ACHN (cell line): ENCODE measurements at regions not wholly inside any gene's neighbourhood (a gene's known extent, or its start where the extent isn't known, plus 50 kb on each side); places are given as distances from the start of the nearest gene placed in this dataset.

ENCODE experiments used
- DNase-seq: peaks from one replicate; pipeline ENCODE4 v3.0.0-alpha.2; 2015
- in situ Hi-C: cut with HindIII; loops from 2 replicates; pipeline ENCODE4 v1.10.0; 2017; ENCODE audit warnings: low sequenced_read_pairs, low pct_ligation_motif_present, low pct_unique_long_range_greater_than_20kb

DNA sequence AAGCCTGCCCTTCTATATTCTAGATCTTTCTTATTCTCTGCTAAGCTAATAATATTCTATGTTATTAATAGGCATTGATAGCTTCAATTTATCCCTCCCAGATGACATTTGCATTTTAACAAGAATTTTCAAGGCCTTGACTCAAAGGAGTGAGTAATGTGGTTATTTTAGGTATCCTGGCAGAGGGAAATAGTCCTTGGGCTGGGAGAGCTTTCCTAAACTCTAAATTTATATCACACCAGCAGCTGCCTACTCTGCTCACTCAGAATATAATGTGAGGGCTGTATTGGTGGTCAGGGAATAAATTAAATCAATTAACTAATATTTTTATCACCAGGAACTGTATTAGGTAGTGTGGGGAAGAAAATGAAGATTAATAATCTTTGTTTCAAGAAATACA lies 74.8 kb upstream of the ADAM23 start:
- in situ Hi-C loops: no loop called here
- no peak for DNase-seq

DNA sequence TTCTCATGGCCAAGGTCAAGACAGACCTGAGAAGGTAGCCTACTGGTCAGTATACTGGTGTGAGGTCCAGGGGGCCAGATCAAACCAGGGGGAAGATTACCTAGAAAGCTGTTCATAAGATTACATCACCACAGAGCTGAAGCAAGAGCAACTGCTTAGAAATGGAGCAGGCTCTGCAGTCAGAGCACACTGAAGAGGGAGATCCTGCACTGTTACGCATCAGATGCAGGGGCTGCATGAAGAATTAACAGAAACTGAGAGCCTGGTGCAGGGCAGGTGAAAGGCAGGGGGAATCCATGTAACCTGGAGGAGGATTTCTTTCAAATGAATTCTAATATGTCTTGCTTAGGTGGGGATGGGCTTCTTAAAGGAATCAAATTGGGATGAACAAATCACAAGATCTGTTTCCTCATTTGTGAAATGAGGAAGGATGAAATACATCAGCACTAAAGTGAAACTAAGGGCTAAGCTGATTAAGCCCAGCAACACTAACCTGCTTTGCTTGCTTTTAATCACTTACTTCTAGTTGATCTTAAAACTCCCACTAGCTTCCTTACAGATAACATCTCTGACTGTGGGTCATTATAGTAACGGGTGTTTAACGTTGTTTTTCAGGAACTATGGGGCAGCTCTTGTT lies 74.3 kb upstream of the ADAM23 start:
- in situ Hi-C loops: no loop called here
- no peak for DNase-seq

DNA sequence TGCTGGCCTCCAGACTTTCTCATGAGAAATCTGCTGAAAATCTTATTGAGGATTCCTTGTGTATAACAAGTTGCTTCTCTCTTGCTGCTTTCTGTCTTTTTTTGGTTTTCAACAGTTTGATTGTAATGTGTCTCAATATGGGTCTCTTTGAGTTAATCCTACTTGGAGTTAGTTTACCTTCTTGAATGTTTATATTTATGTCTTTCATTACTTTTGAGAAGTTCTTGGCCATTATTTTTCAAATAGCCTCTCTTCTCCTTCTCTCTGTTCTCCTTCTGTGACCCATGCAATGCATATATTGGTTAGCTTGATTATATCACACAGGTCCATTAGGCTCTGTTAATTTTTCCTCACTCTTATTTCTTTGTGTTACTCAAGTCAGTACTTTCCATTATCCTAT lies 67.4 kb upstream of the ADAM23 start:
- in situ Hi-C loops: no loop called here
- no peak for DNase-seq

DNA sequence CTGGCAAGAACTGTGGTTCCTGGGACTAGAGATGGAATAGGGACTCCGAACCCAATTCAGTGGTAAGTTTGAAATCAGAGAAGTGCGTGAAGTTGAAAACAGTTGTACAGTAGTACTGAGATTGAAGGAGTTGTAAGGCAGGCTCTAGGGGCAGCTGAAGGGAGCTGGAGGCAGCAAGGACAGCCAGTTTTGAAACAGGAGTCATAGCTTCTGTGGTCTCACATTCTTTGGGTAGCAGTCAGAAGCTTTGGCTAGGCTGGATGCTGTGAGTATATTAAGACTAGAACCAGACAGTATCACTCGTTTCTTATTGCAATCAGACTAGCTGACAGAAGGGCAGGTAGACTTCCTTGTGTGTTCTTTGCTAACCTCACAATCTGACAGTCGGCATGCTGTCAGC lies 64.5 kb upstream of the ADAM23 start:
- DNase-seq: no peak
- in situ Hi-C loops: no loop called here

DNA sequence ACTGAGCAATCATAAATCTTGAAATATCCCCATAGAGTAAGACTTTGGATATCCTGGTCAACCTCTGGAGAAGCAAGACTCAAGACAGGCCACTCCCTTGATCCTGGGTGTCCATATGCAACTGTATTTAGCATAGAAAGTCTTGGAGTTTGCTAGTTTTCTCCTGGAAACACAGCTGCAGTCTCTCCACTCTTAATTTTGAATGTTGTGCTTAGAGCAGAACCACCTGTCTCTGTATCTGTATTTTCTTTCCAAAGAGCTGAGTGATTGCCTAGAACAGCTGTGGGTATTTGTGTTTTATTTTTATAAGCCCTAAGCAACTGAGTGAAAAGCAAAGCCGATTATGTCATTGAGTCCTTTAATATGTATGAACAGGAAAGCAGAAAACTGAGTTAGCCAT lies 64.1 kb upstream of the ADAM23 start:
- no peak for DNase-seq
- in situ Hi-C loops: no loop called here

DNA sequence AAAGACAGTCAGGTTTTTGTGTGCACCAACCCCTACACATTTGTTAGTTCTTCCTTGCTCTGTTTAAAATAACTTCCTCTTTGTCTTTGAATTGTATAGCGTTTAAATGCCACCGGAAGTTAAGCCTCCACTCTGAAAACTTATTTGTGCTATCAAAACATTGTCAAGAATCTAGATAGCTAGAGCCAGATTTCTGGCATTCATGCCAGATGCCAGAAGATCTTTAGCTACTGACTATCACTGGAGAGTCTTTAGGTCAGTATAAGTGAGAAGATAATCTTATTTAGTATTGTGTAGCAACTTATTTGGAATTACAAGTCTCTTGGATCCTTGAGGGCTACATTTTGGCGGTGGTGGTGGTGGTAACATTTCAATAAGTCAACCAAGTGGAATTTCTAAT lies 63.4 kb upstream of the ADAM23 start:
- in situ Hi-C loops: no loop called here
- no peak for DNase-seq

DNA sequence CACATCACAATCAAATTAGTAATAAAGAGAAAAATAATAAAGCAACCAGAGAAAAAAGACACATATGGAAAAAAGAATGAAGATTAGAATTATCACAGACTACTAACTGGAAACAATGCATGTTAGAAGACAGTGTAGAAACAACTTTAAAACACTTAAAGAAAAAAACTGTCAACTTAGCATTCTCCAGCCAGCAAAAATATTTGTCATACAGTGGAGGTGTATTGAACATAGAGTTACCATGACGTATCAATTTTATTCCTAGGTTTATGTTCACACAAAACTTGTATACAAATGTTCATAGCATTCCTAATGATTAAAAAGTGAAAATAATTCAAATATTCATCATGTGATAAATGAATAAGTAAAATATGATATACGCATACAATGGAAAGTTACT lies 61.5 kb upstream of the ADAM23 start:
- in situ Hi-C loops: no loop called here

DNA sequence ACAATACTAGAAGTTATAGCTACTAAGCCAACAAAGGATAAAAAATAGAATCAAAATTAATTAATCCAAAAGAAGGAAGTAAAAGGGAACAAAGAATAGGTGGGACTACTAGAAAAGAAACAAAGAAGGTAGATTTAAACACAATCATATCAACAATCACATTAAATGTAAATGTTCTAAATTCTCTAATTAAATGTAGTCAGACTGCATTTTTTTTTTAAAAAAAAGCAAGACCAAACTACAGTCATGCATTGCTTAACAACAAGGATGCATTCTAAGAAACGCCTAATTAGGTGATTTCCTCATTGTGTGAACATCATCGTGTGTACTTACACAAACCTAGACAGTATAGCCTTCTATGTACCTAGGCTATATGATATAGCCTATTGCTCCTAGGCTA lies 59.7 kb upstream of the ADAM23 start:
- no peak for DNase-seq
- in situ Hi-C loops: no loop called here

More for the DNA sequence above, 61.5 kb upstream of the ADAM23 start:
- no peak for DNase-seq

DNA sequence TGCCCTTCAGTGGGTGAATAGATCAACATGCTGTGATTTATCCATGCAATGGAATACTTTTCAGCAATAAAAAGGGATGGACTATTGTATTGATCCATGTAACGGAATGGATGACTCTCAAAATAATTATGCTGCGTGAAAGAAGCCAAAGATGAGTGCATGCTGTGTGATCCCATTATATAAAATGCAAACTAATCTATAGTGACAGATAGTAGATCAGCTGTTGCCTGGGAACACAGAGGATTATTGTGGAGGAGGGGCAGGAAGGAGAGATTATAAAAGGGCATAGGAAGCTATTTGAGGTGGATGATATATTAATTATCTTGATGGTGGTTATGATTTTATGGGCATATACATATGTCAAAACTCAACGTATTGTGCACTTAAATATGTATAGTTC lies 55.5 kb upstream of the ADAM23 start:
- DNase-seq: no peak
- in situ Hi-C loops: no loop called here

DNA sequence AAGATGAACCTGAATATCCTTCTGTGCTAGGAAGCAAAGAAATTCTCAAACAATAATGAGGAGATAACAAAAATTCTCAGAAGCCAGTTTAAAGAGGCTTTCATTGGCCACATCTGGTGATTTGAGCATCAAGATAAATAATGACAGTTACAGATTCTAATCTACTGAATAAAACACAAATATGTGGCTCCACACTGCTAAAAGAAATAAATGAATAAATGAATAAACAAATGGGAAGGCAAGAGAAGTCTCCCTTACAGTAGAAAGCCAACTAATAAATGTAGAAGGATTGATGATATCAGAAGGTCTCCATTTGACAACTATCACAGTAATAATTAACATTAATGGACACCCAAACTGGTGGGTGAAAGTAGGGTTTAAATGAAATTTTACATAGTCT lies 54.6 kb upstream of the ADAM23 start:
- in situ Hi-C loops: no loop called here
- no peak for DNase-seq

DNA sequence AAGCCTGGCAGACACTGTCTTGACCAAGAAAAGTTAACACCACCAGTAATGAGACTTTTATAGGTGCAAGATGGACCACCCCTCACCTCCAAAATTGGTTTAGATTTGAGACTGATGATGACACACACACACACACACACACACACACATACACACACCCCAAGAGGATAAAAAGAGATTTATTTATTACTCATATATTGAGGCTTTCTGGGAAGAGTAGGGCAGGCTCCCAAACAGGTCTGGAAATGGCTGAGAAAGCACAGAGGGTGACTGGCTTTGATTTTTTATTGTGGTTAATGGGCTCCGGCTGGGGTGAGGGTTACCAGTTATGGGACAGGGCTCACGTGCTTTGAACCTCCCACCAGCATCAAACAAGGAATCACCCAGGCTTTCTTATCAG lies 54.2 kb upstream of the ADAM23 start:
- DNase-seq: no peak
- in situ Hi-C loops: no loop called here

DNA sequence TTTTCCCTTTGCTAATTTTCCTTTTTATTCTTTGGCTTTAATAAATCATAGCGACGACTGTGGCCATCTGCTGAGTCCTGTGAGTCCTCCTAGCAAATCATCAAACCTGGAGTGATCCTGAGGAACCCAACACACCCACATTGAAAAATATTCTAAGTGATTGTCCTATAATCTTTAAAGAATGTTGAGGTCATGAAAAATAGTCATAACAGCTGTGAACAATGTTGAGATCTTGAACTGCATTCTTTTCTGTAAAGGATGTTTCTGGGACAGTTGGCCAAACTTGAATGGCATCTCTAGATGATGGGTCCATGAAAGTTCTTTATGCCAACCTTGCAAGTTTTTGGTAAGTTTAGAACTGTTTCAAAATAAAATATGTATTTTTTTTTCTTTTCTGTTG lies 53.2 kb upstream of the ADAM23 start:
- in situ Hi-C loops: no loop called here
- DNase-seq: no peak

DNA sequence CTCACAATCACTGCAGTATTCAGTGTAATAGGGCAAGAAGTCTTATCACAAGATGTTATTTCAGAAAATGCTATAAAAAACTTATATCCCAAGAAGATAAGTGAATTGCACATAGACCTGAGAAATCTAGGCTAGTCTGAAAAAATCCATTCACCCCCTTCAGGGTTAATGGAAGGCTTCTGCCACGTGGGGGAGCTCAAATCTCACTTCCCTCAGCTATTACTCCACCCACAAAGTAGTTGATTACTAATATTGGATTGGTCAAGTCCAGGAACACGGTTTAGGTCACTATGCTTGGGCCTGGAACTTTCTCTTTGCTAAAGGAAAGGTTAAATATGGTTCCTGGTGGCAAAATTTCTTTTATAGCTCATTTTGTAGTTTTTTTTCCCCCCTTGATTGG lies 51.2 kb upstream of the ADAM23 start:
- in situ Hi-C loops: no loop called here
- peak; percentile 56 for DNase-seq
